MCF 10A (cell line): ENCODE measurements at regions not wholly inside any gene's neighbourhood (a gene's known extent, or its start where the extent isn't known, plus 50 kb on each side); places are given as distances from the start of the nearest gene placed in this dataset.
A peak's percentile ranks its signal among the peaks of the same experiment; 100 is the strongest.

ENCODE experiments used
- BruUV-seq: library from RNA; stranded (reverse); fragments of 400-500 nt; replicated peaks from 2 replicates; lab custom pipeline; 2021; lab: Mats Ljungman, UMichigan
- CTCF ChIA-PET: fragments of 300-600 bp; sonication (Branson Sonifier 250); formaldehyde crosslinking; extraction: SDS; loops from one replicate; lab custom pipeline; 2021; ENCODE audit warnings: antibody characterized with exemption, inconsistent platforms; lab: Yijun Ruan, JAX
- POLR2A ChIA-PET: fragments of 300-600, 350-650 bp; sonication (Branson Sonifier 250); formaldehyde crosslinking; extraction: SDS; loops from one replicate; lab custom pipeline; 2020; ENCODE audit warnings: antibody characterized with exemption, inconsistent platforms; lab: Yijun Ruan, JAX
- DNase-seq: peaks from one replicate; pipeline ENCODE4 v3.0.0-alpha.2; 2018; ENCODE audit not compliant: unreplicated experiment
- H3K27ac Mint-ChIP-seq: one replicate; pipeline ENCODE4 v1.8.0; 2022; ENCODE audit warnings: mild to moderate bottlenecking, low read depth, mixed read lengths; ENCODE audit not compliant: unreplicated experiment
- H3K27me3 Mint-ChIP-seq: one replicate; pipeline ENCODE4 v1.8.0; 2022; ENCODE audit warnings: mixed read lengths; ENCODE audit not compliant: insufficient read depth, unreplicated experiment
- H3K36me3 Mint-ChIP-seq: one replicate; pipeline ENCODE4 v1.8.0; 2022; ENCODE audit warnings: mild to moderate bottlenecking, moderate library complexity, mixed read lengths; ENCODE audit not compliant: insufficient read depth, unreplicated experiment
- H3K4me1 Mint-ChIP-seq: one replicate; pipeline ENCODE4 v1.8.0; 2022; ENCODE audit warnings: mixed read lengths; ENCODE audit not compliant: insufficient read depth, unreplicated experiment
- H3K4me3 Mint-ChIP-seq: one replicate; pipeline ENCODE4 v1.8.0; 2022; ENCODE audit warnings: mild to moderate bottlenecking, moderate library complexity, mixed read lengths; ENCODE audit not compliant: unreplicated experiment
- H3K9me3 Mint-ChIP-seq: one replicate; pipeline ENCODE4 v1.8.0; 2022; ENCODE audit warnings: mixed read lengths; ENCODE audit not compliant: unreplicated experiment
- intact Hi-C: fragments of 100-400 bp; cut with micrococcal nuclease; formaldehyde crosslinking; loops from 2 replicates; pipeline ENCODE4 v1.14.1; 2022
- TF ChIP-seq, protein P1 (sequence below): fragments of 200-600 bp; IDR thresholded peaks from one replicate; pipeline ENCODE4 v1.8.0; 2022; ENCODE audit warnings: antibody characterized with exemption, mild to moderate bottlenecking; ENCODE audit not compliant: unreplicated experiment

DNA sequence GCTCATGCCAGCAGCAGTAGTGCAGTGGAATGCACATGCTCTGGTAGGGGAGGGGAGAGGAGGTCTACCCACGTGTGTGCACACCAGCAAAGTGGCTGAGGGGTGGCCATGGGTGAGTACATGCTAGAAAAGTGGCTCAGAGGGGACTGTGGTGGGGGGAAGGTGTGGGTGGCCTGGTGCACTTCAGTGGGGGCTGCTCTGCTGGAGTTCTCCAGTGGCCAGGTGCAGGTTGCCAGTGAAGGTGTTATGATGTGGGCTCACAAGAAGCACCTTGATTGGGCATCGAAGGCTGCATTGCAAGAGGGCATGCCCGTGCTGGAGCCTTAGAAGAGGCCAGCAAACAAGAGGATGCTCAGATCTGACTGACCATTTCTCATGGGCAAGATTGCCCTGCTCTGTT is 613.6 kb upstream of the PHF14 start:
- CTCF ChIA-PET = no interaction called here
- intact Hi-C loops = no loop called here
- no peaks in the 10 kb centered on the region for H3K36me3 Mint-ChIP-seq

DNA sequence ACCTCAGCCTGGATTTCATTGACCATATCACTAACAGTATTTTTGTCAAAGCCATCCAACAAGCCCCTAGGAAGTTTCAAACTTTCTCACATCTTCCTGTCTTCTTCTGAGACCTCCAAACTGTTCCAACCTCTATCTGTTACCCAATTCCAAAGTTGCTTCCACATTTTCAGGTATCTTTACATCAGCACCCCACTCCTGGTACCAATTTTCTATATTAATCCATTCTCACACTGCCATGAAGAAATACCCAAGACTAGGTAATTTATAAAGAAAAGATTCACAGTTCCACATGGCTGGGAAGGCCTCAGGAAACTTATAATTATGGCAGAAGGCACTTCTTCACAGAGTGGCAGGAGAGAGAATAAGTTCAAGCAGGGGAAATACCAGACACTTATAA is 571.9 kb upstream of the PHF14 start:
- Mint-ChIP-seq H3K4me1 (no peaks in the 10 kb centered on the region), H3K9me3 (peaks cover 22% of the 10 kb centered on the region), H3K36me3 (no peaks in the 10 kb centered on the region), H3K27me3 (no peaks in the 10 kb centered on the region), H3K4me3 (no peak overlapping the region), H3K27ac (no peak overlapping the region)
- intact Hi-C loops = no loop called here
- BruUV-seq = no TSS peak
- ChIA-PET POLR2A (no interaction called here), CTCF (no interaction called here)
- TF ChIP-seq, protein P1, sequence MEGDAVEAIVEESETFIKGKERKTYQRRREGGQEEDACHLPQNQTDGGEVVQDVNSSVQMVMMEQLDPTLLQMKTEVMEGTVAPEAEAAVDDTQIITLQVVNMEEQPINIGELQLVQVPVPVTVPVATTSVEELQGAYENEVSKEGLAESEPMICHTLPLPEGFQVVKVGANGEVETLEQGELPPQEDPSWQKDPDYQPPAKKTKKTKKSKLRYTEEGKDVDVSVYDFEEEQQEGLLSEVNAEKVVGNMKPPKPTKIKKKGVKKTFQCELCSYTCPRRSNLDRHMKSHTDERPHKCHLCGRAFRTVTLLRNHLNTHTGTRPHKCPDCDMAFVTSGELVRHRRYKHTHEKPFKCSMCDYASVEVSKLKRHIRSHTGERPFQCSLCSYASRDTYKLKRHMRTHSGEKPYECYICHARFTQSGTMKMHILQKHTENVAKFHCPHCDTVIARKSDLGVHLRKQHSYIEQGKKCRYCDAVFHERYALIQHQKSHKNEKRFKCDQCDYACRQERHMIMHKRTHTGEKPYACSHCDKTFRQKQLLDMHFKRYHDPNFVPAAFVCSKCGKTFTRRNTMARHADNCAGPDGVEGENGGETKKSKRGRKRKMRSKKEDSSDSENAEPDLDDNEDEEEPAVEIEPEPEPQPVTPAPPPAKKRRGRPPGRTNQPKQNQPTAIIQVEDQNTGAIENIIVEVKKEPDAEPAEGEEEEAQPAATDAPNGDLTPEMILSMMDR = no peak
- no peak for DNase-seq

More for the DNA sequence above, 613.6 kb upstream of the PHF14 start:
- POLR2A ChIA-PET = no interaction called here
- Mint-ChIP-seq H3K4me1 (no peaks in the 10 kb centered on the region), H3K27me3 (no peaks in the 10 kb centered on the region), H3K9me3 (no peaks in the 10 kb centered on the region), H3K4me3 (no peak overlapping the region), H3K27ac (no peak overlapping the region)
- BruUV-seq = no TSS peak
- no peak for DNase-seq
- TF ChIP-seq, protein P1 = no peak

GRCh38 chr7:10412422-10413019 is 561.2 kb upstream of the PHF14 start:
- H3K9me3 Mint-ChIP-seq = no peaks in the 10 kb centered on the region
- ChIA-PET POLR2A (no interaction called here), CTCF (interaction anchor here (0.6 to 3.6 kb wide), 7 partner anchors 10 to 477 kb away, joined by 3 to 19 read pairs (median 3); no protein-coding TSS in a partner anchor)
- BruUV-seq = no TSS peak
- DNase-seq = peak; percentile 66
- H3K27ac Mint-ChIP-seq = no peak overlapping the region
- peaks cover 30% of the 10 kb centered on the region for H3K27me3 Mint-ChIP-seq
- TF ChIP-seq, protein P1 = peak; percentile 53
- no peaks in the 10 kb centered on the region for H3K36me3 Mint-ChIP-seq
- H3K4me1 Mint-ChIP-seq = no peaks in the 10 kb centered on the region
- no peak overlapping the region for H3K4me3 Mint-ChIP-seq
- intact Hi-C loops = loop anchor here (1.0 to 10.0 kb wide), 5 partner anchors 295 to 1998 kb away; no protein-coding TSS in a partner anchor

DNA sequence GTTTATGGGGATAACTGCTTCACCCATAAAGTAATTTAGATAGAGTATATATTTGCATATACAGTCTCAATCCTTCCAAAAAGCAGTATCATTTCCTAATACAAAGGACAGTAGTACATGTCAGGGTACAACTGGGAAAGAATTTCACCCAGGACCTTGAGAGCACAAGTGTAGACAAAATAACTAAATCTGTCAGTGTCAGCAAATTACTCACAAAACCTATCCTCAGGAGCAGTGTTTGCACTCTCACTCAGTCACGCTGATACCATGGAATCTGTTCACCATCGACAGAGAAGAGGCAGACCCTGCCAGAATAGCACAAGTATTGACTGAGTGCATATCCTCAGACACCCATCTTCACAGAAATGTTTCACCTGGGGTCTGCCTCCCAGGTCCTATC is 554.7 kb upstream of the PHF14 start:
- H3K27ac Mint-ChIP-seq = no peak overlapping the region
- CTCF ChIA-PET = no interaction called here
- BruUV-seq = no TSS peak
- no peaks in the 10 kb centered on the region for H3K9me3 Mint-ChIP-seq
- H3K4me1 Mint-ChIP-seq = no peaks in the 10 kb centered on the region
- H3K4me3 Mint-ChIP-seq = no peak overlapping the region
- POLR2A ChIA-PET = no interaction called here
- peaks cover 23% of the 10 kb centered on the region for H3K27me3 Mint-ChIP-seq
- TF ChIP-seq, protein P1 = no peak
- no peaks in the 10 kb centered on the region for H3K36me3 Mint-ChIP-seq
- intact Hi-C loops = loop anchor here (10.0 kb wide), 2 partner anchors 394 to 2004 kb away; no protein-coding TSS in a partner anchor
- no peak for DNase-seq
